GM18520 (cell line): ENCODE measurements at regions not wholly inside any gene's neighbourhood (a gene's known extent, or its start where the extent isn't known, plus 50 kb on each side); places are given as distances from the start of the nearest gene placed in this dataset.
A peak's percentile ranks its signal among the peaks of the same experiment; 100 is the strongest.

Source experiments
- ATAC-seq: cut with Tn5 transposase; IDR thresholded peaks from one replicate; pipeline ENCODE4 v1.9.1; 2021; ENCODE audit not compliant: unreplicated experiment

- no peak for ATAC-seq
Measured at GRCh38 chr18:25962919-25963318, 127.5 kb downstream of the SS18 start.

- peak; percentile 87 for ATAC-seq
Measured at GRCh38 chr18:25962176-25962575, 128.2 kb downstream of the SS18 start.

DNA sequence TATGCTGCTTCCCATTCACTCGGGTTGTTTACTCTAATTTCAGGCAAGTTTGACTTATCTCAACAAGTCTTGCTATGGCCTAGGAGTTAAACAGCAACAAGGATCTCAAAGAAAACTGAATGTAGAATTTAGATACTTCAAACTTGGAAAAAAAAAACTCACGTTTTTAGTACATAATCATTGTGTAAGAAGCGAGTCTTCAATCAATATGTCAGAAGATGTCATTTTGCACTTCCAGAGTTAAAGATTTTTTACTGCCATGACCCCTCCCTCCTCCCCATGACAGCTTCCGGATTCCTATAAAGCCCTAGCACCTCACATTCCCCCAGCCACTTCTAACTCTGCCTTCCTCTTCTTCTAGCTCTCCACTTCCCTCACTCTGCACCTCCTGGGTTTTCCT, 133.4 kb downstream of the SS18 start:
- no peak for ATAC-seq

DNA sequence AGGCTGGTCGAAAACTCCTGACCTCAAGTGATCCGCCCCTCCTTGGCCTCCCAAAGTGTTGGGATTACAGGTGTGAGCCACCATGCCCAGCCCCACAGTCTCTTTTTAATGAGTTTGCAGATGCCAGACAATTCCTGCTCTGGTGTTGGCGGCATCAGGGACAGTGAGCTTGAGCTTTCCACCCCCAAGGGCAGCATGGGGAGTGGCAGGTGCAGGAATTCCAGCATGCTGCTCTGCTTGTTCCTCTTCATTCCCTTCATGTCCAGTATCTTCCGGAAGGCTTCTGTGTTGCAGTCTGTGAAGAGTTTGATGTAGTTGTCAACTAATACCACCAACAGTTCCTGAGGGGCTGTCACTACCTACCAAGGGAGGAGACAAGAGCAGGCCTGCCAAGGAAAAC, 137.3 kb downstream of the SS18 start:
- no peak for ATAC-seq

DNA sequence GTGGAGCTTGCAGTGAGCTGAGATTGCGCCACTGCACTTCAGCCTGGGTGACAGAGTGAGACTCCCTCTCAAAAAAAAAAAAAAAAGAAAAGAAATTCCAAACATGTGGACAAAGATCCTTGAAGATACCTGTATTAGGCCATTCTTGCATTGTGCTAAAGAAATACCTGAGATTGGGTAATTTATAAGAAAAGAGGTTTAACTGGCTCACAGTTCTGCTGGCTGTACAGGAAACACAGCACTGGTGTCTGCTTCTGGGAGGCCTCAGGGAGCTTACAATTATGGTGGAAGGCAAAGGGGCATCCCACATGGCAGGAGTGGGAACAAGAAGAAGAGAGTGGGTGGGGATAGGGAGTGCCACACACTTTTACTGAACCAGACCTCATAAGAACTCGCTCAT, 140.1 kb downstream of the SS18 start:
- ATAC-seq: no peak

- ATAC-seq: no peak
Measured at GRCh38 chr18:25946540-25946939, 143.9 kb downstream of the SS18 start.

DNA sequence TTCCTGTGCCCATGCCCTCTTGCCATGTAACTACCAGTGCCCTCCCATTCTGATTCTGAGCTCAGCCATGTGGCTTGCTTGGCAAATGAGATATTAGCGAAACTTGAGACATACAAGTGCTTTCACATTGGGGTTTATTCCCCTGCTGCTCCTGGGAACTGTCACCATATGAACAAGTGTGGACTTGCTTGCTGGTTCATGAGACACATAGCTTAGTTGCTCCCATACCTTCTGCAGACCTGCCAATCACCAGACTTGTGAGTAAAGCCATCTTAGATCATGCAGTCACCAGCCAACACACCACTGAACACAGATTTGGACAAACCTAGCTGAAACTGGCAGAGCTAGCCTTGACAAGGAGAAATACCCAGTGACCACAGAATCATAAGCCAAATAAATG, 155.1 kb downstream of the SS18 start:
- ATAC-seq: no peak

DNA sequence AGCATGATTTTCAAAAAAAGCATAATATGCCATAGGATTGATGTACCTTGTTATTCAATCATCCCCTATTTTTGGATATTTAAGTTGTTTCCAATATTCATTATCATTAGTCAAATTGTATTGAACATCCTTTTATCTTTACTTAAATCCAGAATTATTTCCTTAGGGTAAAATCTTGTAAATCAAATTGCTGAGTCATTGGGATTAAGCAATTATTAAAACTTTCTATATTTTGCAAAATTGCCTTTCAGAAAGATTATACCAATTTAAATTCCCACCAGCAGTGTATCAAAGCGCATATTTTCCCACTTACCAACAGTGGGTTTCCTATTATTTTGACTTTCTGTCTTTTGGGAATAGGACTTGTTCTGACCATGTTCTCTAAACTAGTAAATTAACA, 159.3 kb downstream of the SS18 start:
- ATAC-seq: no peak

DNA sequence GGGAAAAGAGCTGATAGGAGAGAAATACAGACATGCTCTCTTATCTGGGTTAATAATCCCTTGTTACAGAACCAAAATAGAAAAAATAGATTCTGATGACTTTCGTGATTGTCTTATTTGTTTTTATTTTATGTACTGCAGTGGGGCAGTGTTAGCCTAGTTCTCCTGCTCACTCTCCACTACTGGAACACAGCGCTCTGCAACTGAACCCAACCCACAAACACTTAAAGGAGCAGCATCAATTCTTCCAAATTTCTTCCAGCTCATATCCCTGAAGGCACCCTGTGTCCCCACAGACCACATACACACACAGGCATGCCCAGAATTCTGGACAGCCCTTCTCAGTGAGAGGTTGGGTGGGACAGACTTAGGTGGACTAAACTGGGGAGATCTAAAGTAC, 160.6 kb downstream of the SS18 start:
- no peak for ATAC-seq

DNA sequence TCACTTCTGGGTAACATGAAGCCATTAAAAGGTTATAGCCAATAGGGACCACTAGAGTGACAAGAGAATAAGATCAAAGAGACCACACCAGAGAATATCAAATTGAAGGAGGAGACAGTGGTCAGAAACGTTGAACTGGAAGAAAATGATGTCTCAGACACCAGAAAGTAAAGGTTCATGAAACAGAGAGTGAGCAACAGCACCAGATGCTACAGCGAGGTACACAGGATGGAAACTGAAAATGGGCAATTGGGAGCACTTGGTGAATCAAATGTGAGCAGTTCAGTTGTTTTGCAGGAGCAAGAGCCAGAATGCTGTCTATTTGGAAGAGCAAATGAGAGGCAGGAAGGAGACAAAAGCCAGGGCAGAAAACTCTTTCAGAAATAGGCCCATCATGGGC, 162.6 kb downstream of the SS18 start:
- ATAC-seq: no peak

DNA sequence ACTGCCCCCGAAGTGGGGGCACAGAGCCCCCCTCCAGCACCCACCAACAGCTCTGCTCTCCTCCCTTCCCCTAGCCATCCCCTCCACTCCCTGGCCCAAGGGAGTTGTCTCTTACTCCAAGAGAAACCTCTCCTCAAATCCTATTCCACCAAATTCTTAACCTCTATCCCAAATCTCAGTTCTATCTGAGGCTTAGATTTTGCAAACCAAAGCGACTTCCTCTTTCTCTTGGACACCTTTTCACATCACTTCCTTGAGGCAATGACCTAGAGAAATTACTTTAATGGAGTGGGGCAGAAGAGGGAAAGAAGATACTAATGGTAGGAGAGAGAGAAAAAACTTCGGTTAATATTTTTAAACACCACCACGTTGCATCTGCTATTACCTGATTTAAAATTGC, 167.2 kb downstream of the SS18 start:
- ATAC-seq: no peak

DNA sequence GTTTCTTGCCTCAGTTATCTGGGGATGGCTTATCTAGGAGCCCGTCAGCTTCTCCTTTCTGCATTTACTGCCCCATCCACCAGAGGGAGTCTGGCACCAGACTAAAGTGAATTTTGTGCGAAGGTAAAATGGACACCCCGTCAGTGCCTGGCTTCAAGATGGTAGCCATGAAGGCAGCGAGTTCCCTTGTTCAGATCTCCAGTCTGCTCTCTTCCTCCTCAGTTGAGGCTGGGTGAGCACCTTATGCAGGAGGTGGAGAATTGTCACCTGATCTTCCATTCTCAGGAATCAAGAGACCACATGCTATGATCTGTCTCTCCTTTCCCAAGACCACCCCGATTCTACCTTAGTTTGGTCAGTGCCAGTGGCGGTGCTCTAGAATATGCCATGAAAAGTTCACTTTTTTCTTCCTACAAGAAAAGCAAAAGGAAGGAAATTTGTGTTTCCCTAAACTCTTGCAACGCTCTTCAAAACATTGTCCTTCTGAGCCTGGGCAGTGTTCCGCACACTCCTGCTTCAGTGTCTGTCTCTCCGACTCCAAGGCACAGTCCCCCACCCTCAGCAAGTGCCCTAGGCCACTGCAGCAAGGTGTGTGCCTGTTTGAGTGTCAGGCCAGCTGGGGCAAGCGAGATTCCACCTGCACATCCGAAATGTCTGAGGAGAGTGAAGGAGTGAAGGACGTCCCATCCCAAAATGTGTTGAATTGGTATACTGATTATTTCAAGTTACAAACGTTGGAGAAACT, 168.6 kb downstream of the SS18 start:
- no peak for ATAC-seq

DNA sequence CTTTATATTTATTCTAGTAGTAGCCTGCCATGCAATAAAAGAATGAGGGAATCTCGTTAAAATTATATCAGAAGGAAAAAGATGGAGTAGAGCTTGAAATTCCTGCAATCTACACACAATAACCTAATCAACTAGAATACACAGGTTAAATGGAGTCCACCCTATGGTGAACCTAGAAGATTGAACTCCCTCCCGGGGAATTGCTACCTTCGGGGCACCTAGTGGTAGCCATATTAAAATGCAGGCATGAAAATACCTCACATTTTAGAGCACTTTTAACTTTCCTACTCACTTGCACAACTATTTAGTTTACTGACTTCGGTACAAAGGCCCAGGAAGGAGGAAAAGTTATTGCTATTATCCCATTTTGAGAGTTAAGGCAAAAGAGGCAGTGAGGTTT, 174.5 kb downstream of the SS18 start:
- ATAC-seq: no peak

DNA sequence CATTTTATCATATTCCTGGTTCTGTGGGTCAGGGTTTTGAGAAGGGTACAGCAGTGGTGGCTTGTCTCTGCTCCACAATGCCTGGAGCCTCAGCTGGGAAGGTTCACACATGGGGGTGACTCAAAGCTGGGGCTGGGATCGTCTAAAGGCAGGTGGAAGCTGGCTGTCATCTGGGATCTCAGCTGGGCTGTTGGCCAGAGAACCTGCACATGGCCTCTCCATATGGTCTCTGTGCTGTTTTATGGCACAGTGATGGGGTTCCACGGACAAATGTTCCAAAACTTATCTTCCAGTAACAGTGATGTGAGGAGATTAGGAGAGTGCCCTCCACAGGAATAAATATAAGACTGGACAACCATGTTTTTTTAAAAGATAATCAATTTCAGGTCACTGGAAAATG, 191.4 kb downstream of the SS18 start:
- ATAC-seq: no peak

GRCh38 chr18:25896956-25897355, 193.5 kb downstream of the SS18 start:
- ATAC-seq: no peak

DNA sequence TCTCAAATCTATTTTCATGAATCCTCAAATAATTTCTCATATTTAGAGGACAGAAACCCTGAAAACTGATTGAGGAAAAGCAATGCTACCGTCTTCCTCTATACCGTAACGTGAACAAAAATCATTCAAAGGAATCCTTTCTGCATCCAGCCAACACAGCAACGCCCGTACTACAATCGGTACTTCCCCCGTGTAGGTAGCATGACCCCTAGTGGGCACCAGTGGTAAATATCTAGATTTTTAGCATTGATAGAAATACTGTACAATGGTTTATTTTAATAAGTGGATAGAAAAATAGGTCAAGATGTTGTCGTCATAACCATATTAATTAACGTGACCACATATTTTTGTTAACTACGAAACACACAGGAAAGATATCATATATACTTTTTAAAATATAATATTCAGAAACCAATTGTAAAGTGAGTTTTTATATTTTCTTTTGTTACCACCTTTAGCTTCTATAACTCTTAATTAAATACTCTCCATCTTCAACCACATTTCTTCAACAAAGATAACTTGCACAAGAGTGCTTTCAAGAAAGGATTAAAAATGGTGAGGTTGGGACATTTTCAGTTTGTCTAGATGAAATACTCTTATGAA, 194.1 kb downstream of the SS18 start:
- peak; percentile 54 for ATAC-seq

GRCh38 chr18:25895518-25895917, 194.9 kb downstream of the SS18 start:
- ATAC-seq: no peak

DNA sequence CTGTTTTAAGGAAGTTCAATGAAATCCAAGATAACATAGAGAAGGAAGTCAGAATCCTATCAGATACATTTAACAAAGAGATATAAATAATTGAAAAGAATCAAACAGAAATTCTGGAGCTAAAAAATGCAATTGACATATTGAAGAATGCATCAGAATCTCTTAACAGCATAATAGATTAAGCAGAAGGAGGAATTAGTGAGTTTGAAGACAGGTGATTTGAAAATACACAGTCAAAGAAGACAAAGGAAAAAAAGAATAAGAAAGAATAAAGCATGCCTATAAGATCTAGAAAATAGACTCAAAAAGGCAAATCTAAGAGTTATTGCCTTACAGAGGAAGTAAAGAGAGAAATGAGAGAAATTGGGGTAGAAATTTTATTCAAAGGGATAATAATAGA, 204.1 kb downstream of the SS18 start:
- ATAC-seq: no peak

DNA sequence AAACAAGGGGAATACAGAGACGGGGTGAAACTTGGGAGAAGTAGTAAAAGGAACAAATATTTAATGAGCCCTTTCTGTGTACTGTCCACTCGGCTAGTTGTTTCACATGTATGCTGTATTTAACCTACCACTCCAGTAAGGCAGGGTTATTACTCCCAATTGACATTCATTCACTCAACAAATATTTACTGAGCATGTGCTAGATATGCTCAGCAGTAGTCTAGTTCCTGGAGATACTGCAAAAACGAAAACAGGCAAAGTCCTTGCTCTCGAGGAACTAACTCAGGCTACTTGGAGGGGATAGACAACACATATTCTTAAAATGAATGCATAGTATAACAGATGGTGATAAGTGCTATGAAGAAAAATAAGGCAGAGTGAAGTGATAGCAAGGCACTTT, 207.3 kb downstream of the SS18 start:
- ATAC-seq: no peak

GRCh38 chr18:25881149-25881548, 209.3 kb downstream of the SS18 start:
- ATAC-seq: no peak

DNA sequence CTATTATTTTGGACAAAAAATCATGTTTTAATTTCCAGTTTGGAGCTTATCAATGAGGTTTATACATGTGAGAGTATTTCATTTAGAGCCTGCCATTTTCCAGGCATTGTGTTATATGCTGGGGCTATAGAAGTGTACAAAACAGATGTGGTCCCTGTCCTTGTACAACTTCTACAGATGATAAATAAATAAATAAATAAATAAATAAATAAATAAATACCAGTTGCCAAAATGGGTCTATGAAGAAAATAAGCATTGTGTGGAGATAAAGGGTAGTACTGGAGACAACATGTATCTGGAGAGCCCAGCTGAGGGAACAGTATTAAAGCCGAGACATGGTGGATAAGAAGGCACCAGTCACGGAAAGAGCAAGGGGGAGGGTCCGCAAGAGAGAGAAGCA, 210.0 kb downstream of the SS18 start:
- ATAC-seq: no peak

GRCh38 chr18:25876330-25876948, 214.0 kb downstream of the SS18 start:
- no peak for ATAC-seq
